GM21737 (cell line): ENCODE measurements at regions not wholly inside any gene's neighbourhood (a gene's known extent, or its start where the extent isn't known, plus 50 kb on each side); places are given as distances from the start of the nearest gene placed in this dataset.

Source experiments
- ATAC-seq: cut with Tn5 transposase; IDR thresholded peaks from one replicate; pipeline ENCODE4 v1.9.1; 2021; ENCODE audit warnings: mild to moderate bottlenecking, moderate library complexity; ENCODE audit not compliant: unreplicated experiment

DNA sequence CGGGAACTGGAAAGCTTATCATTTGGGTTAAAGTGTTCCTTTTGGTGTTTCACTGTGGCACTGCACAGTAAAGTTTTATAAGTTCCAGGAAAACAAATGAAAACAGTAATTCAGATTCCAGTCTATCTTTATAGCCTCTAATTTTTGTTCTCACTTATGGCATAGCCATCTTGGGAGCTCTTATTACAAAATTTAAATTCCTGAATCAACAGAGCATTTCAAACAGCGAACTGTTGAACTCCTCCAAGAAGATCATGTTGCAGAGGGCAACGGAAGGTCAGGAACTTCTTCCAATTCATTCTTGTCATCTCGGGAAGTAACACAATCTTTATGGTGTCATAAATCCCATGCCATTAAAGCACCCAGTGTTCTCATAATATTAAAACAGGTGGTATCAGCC is 229.1 kb downstream of the KCNC2 start:
- ATAC-seq, result no peak

DNA sequence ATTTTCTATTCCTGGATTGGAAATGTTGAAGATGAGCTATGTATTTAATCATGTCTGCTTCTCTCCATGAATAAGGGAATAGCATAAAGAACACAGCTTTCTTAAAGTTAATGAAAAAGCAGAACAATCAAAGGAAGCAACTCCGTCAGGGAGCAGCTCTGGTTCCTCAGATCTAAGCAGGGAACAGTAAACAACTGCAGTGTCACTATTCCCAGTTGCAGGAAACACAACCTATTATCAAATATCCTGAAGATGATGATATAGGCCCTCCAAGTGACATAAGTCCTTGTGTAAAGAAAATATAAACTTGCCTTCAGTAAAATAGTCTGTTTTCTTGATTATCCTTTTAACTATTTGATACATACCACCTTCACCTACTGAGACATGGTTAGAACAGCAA is 228.1 kb downstream of the KCNC2 start:
- ATAC-seq, result no peak

DNA sequence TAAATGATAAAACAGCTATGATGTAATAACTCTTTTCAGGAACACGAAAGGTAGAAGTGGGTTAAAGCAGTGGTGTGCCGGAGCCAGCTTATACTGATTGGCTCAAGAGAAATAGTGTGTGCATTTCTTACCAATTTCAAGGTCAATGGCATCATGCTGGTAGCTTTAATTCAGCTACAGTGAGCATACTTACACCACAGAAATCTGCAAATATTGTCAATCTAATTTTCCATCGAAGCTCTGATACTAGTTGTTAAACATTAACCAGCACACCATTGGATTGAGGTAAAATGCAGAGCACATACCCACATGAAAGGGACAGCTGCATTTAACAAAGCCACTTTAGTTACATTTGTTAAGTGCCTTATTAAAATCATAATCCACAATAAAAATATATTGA is 225.7 kb downstream of the KCNC2 start:
- ATAC-seq, result no peak

DNA sequence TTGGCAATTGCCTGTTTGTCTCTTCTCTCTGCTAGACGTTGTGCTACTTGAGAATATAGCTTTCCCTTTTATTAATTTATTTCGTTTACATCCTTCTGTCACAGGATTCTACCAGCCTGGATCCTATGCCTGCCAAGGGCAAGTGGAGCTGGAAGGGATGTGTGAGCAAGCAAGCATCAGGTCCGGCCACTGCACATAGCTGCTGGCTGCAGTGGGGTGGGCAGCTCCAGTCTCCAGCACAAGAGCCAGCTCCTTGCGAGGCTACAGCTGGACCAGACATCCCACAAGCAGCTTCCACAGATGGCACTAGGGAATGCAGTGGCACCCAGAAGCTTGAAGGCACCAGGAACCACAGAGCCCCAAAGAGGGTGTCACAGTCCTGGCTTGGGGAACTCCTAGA is 225.0 kb downstream of the KCNC2 start:
- ATAC-seq, result no peak

DNA sequence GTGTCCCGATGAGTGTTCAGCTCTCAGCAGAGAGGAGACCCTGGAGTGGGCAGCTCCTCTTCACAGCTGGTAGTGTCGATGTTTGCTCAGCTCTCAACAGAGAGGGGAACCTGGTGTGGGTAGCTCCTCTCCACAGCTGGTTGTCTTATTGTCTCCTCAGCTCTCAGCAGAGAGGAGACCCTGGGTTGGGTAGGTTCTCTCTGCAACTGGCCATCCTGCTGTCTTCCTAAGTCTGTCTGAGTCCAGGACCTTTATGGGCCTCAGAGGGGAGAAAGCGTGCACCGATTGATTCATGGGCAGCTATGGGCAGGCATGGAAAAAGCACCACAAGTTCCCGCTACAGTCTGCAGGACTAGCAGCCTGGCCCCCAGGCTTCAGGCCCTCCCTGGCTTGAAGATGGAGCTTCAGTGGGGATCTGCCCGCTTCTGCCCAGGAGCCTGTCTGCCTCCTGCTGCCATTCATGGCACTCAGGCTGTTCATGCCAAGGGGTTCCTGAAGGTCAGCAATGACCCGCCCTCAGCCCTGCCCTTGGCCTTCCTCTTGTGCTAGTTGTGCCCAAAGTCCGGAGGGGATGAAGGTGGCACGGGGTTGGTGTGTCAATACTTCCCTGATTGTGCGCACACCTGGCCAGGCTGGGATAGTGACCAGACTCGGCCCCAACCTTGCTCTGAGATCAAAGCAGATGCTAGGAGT is 224.2 kb downstream of the KCNC2 start:
- no peak for ATAC-seq

DNA sequence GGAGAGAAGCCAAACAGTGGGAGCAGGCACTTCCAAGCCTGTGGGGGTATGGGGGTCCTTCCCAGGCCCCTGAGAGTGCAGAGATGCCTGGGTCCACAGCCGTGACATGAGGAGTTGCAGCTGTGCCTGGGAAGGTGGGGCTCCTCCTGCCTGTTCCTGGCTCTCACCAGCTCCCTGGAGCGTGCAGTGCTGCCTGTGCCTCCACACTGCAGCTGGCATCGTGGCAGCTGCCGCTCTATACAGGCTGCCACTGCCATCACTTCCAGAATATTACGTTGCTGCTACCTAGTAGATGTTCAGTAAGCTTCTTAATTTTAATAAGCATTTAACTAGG is 223.7 kb downstream of the KCNC2 start:
- no peak for ATAC-seq

DNA sequence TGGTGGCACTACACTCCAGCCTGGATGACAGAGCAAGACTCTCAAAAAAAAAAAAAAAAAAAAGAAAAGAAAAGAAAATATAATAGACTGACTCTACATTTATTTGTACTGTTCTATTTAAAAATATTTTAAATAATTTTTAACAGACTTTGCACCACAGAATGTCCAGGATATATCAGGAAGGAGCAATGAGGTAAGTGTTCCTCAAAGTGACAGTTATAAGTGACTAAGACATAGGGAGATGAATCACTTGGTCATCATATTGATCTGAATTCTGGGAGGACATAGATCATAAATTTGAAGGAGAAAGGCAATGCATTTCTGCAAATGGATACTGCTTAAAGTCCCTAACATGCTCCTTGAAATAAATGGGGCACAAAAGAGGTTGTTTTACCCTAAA is 221.5 kb downstream of the KCNC2 start:
- no peak for ATAC-seq
